Naive thymus-derived CD4-positive, alpha-beta T cell (primary cell): ENCODE measurements at regions not wholly inside any gene's neighbourhood (a gene's known extent, or its start where the extent isn't known, plus 50 kb on each side); places are given as distances from the start of the nearest gene placed in this dataset.

Source experiments
- ATAC-seq: fragments of 150-1000 bp; cut with Tn5 transposase; 2 replicates; pipeline ENCODE4 v1.10.0; 2021; ENCODE audit warnings: mild to moderate bottlenecking, moderate library complexity
- CTCF ChIA-PET: fragments of 350-600 bp; sonication (Branson Sonifier 250); formaldehyde crosslinking; loops from one replicate; lab custom pipeline; 2021; ENCODE audit warnings: antibody characterized with exemption; lab: Charles Lee
- POLR2A ChIA-PET: fragments of 350-600 bp; sonication (Branson Sonifier 250); formaldehyde crosslinking; loops from one replicate; lab custom pipeline; 2021; ENCODE audit warnings: antibody characterized with exemption, inconsistent platforms; lab: Charles Lee
- DNase-seq, 9 donors: peaks; one replicate each; pipeline versions ENCODE4 v3.0.0 to v3.0.0-alpha.2; 2020 to 2022; ENCODE audit warnings: mixed read lengths in 1 of 9
- H3K27ac ChIP-seq: one replicate; pipeline ENCODE4 v1.7.0; 2013; ENCODE audit warnings: mild to moderate bottlenecking, low read depth, low read length, moderate library complexity
- H3K27me3 ChIP-seq, 2 donors: one replicate each; pipeline ENCODE4 v1.7.0; 2013; ENCODE audit warnings: low read length in 2 of 2, mild to moderate bottlenecking in 2 of 2, moderate library complexity in 2 of 2; ENCODE audit not compliant: control insufficient read depth in 2 of 2, insufficient read depth in 2 of 2
- H3K36me3 ChIP-seq, 3 experiments: 1 replicate in 2 of 3; 2 replicates in 1 of 3; pipeline ENCODE4 v1.7.0; 2013; ENCODE audit warnings: low read length in 3 of 3, mild to moderate bottlenecking in 3 of 3, moderate library complexity in 1 of 3; ENCODE audit not compliant: insufficient read depth in 3 of 3, control insufficient read depth in 2 of 3
- H3K4me1 ChIP-seq, 2 donors: one replicate each; pipeline ENCODE4 v1.7.0; 2013; ENCODE audit warnings: low read length in 2 of 2, mild to moderate bottlenecking in 2 of 2, moderate library complexity in 1 of 2; ENCODE audit not compliant: control insufficient read depth in 2 of 2, insufficient read depth in 2 of 2
- H3K4me3 ChIP-seq: 2 replicates; pipeline ENCODE4 v1.7.0; 2013; ENCODE audit warnings: mild to moderate bottlenecking, low read length
- H3K9me3 ChIP-seq, 3 experiments: 1 replicate in 2 of 3; 2 replicates in 1 of 3; pipeline ENCODE4 v1.7.0; 2013; ENCODE audit warnings: low read length in 3 of 3; ENCODE audit not compliant: control insufficient read depth in 2 of 3
- H3K27ac Mint-ChIP-seq, 9 donors: one replicate each; pipeline ENCODE4 v1.8.0; 2020 to 2022; ENCODE audit warnings: mixed read lengths in 9 of 9, mild to moderate bottlenecking in 8 of 9, moderate library complexity in 5 of 9, inconsistent platforms in 2 of 9
- H3K27me3 Mint-ChIP-seq, 5 donors: one replicate each; pipeline ENCODE4 v1.8.0; 2021 to 2022; ENCODE audit warnings: mixed read lengths in 5 of 5, mild to moderate bottlenecking in 1 of 5
- H3K36me3 Mint-ChIP-seq, 5 donors: one replicate each; pipeline ENCODE4 v1.8.0; 2020 to 2022; ENCODE audit warnings: mixed read lengths in 5 of 5, mild to moderate bottlenecking in 3 of 5, inconsistent platforms in 1 of 5
- H3K4me1 Mint-ChIP-seq, 7 donors: one replicate each; pipeline ENCODE4 v1.8.0; 2020 to 2022; ENCODE audit warnings: mixed read lengths in 7 of 7, mild to moderate bottlenecking in 3 of 7, inconsistent platforms in 1 of 7
- H3K4me3 Mint-ChIP-seq, 10 donors: one replicate each; pipeline ENCODE4 v1.8.0; 2020 to 2022; ENCODE audit warnings: mild to moderate bottlenecking in 10 of 10, mixed read lengths in 10 of 10, moderate library complexity in 6 of 10, inconsistent platforms in 2 of 10
- H3K9me3 Mint-ChIP-seq, 11 donors: one replicate each; pipeline ENCODE4 v1.8.0; 2020 to 2022; ENCODE audit warnings: mixed read lengths in 11 of 11, mild to moderate bottlenecking in 4 of 11, inconsistent platforms in 1 of 11, moderate library complexity in 1 of 11
- intact Hi-C, 2 donors: fragments of 100-400 bp; cut with micrococcal nuclease; formaldehyde crosslinking; loops; one replicate each; pipeline ENCODE4 v1.15.1; 2023

DNA sequence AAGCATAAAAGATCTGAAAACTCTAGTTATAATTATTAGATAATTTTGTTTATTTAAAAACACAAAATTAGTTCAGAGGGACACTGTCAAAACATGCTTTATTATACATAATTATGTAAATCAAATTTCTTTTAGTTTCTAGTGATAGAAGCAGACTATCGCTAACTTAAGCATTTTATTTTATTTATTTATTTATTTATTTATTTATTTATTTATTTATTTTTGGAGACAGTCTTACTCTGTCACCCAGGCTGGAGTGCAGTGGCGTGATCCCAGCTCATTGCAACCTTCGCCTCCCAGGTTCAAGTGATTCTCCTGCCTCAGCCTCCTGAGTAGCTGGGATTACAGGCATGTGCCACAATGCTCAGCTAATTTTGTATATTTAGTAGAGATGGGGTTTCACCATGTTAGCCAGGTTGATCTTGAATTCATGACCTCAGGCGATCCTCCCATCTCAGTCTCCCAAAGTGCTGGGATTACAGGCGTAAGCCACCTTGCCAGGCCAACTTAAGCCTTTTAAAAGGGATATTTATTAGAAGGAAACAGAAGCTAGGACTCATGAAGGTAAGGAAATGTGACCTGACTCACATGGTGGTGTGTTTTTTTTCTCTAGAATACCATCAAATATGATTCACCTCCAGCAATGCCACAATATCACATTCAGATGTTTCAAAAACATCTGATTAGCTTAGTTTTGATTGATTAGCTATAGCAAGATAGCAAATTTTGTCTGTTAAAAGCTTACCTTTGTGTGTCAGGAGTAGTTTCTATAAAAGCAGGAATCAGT is 1357.4 kb upstream of the ADGRL4 start:
- Histone ChIP-seq H3K9me3 (no peaks in the 10 kb centered on the region), H3K27ac (no peak overlapping the region), H3K27me3 (no peaks in the 10 kb centered on the region), H3K4me3 (no peak overlapping the region), H3K36me3 (no peaks in the 10 kb centered on the region), H3K4me1 (no peaks in the 10 kb centered on the region)
- Mint-ChIP-seq H3K9me3 (peaks cover 3 to 31% (median 8%) of the 10 kb centered on the region in 11 donors), H3K27me3 (no peaks in the 10 kb centered on the region), H3K4me1 (no peaks in the 10 kb centered on the region), H3K27ac (no peak overlapping the region), H3K4me3 (no peak overlapping the region), H3K36me3 (no peaks in the 10 kb centered on the region)
- POLR2A ChIA-PET: interaction anchor here (0.6 kb wide), 1 partner anchor 232 kb away, joined by 3 read pairs; no protein-coding TSS in a partner anchor
- intact Hi-C loops: no loop called here
- CTCF ChIA-PET: no interaction called here
- DNase-seq (no peak), ATAC-seq (no peak)

DNA sequence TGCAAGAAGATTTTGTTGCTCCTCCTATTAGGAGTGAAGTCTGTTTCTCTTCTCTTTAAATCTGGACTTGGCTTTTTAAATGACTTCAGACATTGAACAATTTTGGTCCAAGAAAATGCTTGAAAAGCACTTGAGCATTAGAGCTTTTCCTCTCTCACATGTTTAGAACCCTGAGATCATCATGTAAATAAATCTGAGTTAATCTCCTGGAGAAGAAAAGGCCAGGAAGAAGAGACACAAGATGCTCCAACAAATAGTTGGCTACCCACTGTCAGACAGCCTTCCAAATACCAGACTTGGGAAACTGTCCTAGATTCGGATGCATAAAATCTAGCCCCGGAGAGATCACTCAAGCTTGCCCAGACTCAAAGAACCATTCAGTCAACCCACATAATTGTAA is 1353.1 kb upstream of the ADGRL4 start:
- Histone ChIP-seq H3K36me3 (no peaks in the 10 kb centered on the region), H3K4me1 (no peaks in the 10 kb centered on the region), H3K4me3 (no peak overlapping the region), H3K27me3 (no peaks in the 10 kb centered on the region), H3K27ac (no peak overlapping the region), H3K9me3 (no peaks in the 10 kb centered on the region)
- Mint-ChIP-seq H3K4me1 (no peaks in the 10 kb centered on the region), H3K9me3 (peaks cover 2 to 35% (median 9%) of the 10 kb centered on the region in 11 donors), H3K36me3 (no peaks in the 10 kb centered on the region), H3K4me3 (no peak overlapping the region), H3K27ac (no peak overlapping the region), H3K27me3 (no peaks in the 10 kb centered on the region)
- POLR2A ChIA-PET: no interaction called here
- intact Hi-C loops: no loop called here
- CTCF ChIA-PET: no interaction called here
- no peak for ATAC-seq
- no peak for DNase-seq

DNA sequence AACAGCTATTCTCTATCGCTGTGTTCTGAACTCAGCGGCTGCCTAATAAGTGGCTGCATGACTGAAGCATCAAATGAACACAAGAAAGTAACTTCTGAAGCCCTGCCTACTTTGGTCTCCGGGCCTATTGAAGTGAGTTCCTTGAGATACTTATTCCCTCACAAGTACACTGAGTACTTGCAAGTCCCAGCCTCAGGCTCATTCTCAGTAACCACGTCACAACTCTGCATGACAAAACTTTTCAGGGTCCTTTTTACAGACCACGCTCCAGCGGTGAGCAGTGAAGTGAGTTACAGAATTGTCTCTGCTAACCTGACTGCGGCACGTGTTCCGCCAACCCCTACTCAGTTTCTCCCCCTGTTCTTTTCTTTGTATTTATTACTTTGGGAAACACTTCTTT is 1342.7 kb upstream of the ADGRL4 start:
- ATAC-seq (no peak), DNase-seq (no peak)
- POLR2A ChIA-PET: no interaction called here
- Mint-ChIP-seq H3K27ac (no peak overlapping the region), H3K27me3 (no peaks in the 10 kb centered on the region), H3K4me1 (no peaks in the 10 kb centered on the region), H3K9me3 (peaks cover 0 to 14% (median 4%) of the 10 kb centered on the region in 11 donors), H3K36me3 (no peaks in the 10 kb centered on the region), H3K4me3 (no peak overlapping the region)
- no peak overlapping the region for H3K27ac ChIP-seq
- CTCF ChIA-PET: no interaction called here
- H3K4me3 ChIP-seq: no peak overlapping the region
- intact Hi-C loops: no loop called here
- no peaks in the 10 kb centered on the region for H3K9me3 ChIP-seq
- H3K36me3 ChIP-seq: no peaks in the 10 kb centered on the region
- H3K27me3 ChIP-seq: no peaks in the 10 kb centered on the region
- no peaks in the 10 kb centered on the region for H3K4me1 ChIP-seq

DNA sequence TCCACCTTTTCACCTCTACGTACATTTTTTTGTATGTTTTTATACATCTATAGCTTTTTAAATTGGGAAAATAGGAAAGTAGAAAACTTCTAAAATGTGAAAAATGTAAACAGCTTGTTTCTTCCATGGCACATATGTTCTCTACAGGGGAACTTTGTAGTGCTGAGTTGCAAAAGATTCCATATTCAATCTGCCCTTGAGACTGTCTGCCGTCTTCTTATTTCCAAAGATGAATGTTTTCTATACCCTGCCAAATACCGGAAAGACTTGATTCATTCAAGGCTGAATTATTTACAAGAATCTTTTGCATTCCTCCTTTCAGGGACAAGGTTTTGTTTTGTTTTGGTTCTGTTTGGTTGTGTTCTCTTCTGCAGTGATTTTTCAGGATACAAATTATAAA is 1334.5 kb upstream of the ADGRL4 start:
- Histone ChIP-seq H3K27me3 (no peaks in the 10 kb centered on the region), H3K36me3 (no peaks in the 10 kb centered on the region), H3K9me3 (peaks cover 0 to 5% (median 0%) of the 10 kb centered on the region in 3 experiments), H3K27ac (no peak overlapping the region), H3K4me3 (no peak overlapping the region), H3K4me1 (no peaks in the 10 kb centered on the region)
- POLR2A ChIA-PET: no interaction called here
- CTCF ChIA-PET: no interaction called here
- Mint-ChIP-seq H3K27ac (no peak overlapping the region), H3K9me3 (peaks cover 0 to 20% (median 16%) of the 10 kb centered on the region in 11 donors), H3K4me3 (no peak overlapping the region), H3K36me3 (peaks cover 0 to 4% (median 0%) of the 10 kb centered on the region in 5 donors), H3K4me1 (no peaks in the 10 kb centered on the region), H3K27me3 (no peaks in the 10 kb centered on the region)
- ATAC-seq (no peak), DNase-seq (no peak)
- intact Hi-C loops: no loop called here

DNA sequence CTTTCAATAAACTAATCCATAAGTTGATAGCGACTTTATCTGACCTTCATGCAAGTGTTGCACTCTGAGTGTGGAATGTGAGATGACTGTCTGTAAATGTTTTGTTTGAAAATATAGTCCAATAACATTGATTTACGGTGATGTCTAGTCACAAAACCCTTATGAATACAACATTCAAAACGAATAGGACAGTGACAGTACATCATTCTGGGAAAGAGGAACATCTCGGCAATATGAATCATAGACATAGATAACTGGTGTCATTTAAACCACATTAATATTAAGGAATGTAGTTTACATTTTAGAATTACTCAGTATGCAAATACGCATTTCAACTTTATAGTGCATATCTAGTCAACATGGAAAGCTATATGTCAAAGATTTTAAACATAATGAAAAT is 1311.6 kb upstream of the ADGRL4 start:
- ATAC-seq (no peak), DNase-seq (no peak)
- Mint-ChIP-seq H3K9me3 (peaks cover 0 to 15% (median 0%) of the 10 kb centered on the region in 11 donors), H3K27ac (no peak overlapping the region), H3K4me1 (no peaks in the 10 kb centered on the region), H3K4me3 (no peak overlapping the region), H3K27me3 (no peaks in the 10 kb centered on the region), H3K36me3 (no peaks in the 10 kb centered on the region)
- H3K4me3 ChIP-seq: no peak overlapping the region
- H3K27me3 ChIP-seq: no peaks in the 10 kb centered on the region
- no peak overlapping the region for H3K27ac ChIP-seq
- H3K36me3 ChIP-seq: no peaks in the 10 kb centered on the region
- intact Hi-C loops: no loop called here
- POLR2A ChIA-PET: no interaction called here
- no peaks in the 10 kb centered on the region for H3K9me3 ChIP-seq
- CTCF ChIA-PET: no interaction called here
- no peaks in the 10 kb centered on the region for H3K4me1 ChIP-seq

DNA sequence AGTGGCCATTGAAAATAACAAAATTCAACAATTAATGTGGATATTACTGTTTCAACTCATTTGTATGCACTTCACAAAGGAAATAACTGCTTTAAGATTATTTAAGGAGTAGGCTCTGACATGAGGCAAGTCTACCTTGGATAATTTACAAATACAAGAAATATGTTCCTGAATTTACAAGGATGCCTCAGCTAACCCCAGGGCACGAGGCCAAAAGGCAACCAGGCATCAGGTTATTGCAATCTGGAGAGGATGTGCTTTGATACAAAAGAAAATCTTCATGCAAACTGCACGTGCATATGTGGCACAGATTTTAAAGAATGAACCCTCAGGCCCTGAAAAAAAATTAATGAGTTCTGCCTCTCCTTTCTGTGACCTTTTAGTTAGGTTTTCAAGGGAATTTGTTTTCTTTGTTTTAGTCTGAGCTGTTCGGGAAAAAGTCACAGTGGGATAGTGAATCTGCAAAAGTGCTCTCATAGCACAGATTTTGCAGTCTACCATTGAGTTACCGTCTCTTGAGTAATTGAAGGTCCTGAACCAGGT is 1304.2 kb upstream of the ADGRL4 start:
- Histone ChIP-seq H3K27ac (no peak overlapping the region), H3K4me1 (no peaks in the 10 kb centered on the region), H3K36me3 (no peaks in the 10 kb centered on the region), H3K27me3 (no peaks in the 10 kb centered on the region), H3K9me3 (no peaks in the 10 kb centered on the region), H3K4me3 (no peak overlapping the region)
- no peak for ATAC-seq
- no peak overlapping the region for H3K4me3 Mint-ChIP-seq
- H3K27me3 Mint-ChIP-seq: no peaks in the 10 kb centered on the region
- no peak overlapping the region for H3K27ac Mint-ChIP-seq
- POLR2A ChIA-PET: no interaction called here
- no peaks in the 10 kb centered on the region for H3K4me1 Mint-ChIP-seq
- H3K36me3 Mint-ChIP-seq: no peaks in the 10 kb centered on the region
- DNase-seq: no peak
- H3K9me3 Mint-ChIP-seq: peaks cover 0 to 13% (median 0%) of the 10 kb centered on the region in 11 donors
- intact Hi-C loops: no loop called here
- CTCF ChIA-PET: no interaction called here

DNA sequence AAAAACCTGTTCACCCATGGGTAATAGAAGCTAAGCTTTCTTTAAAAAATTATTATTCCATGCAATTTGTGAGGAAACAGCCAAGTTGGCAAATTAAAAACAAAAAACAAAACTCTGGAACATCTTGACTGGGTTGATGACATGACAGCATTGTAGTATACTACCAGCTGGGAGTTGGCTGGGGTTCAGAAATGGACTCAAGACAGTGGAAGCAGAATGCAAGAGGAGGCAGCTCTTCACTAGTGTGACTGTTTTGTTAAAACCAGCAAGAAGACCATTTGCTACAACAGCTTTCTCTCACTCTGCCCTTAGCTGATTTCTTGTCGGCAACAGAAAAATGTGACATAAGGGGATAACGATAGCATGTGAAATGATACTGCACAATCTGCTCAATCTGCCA is 1298.9 kb upstream of the ADGRL4 start:
- intact Hi-C loops: no loop called here
- CTCF ChIA-PET: no interaction called here
- H3K4me1 Mint-ChIP-seq: no peaks in the 10 kb centered on the region
- DNase-seq (no peak), ATAC-seq (no peak)
- Histone ChIP-seq H3K4me3 (no peak overlapping the region), H3K4me1 (no peaks in the 10 kb centered on the region), H3K27me3 (no peaks in the 10 kb centered on the region), H3K9me3 (peaks cover 0 to 3% (median 0%) of the 10 kb centered on the region in 3 experiments), H3K27ac (no peak overlapping the region), H3K36me3 (no peaks in the 10 kb centered on the region)
- no peaks in the 10 kb centered on the region for H3K36me3 Mint-ChIP-seq
- no peak overlapping the region for H3K4me3 Mint-ChIP-seq
- no peak overlapping the region for H3K27ac Mint-ChIP-seq
- POLR2A ChIA-PET: no interaction called here
- H3K9me3 Mint-ChIP-seq: peaks cover 0 to 5% (median 2%) of the 10 kb centered on the region in 11 donors
- no peaks in the 10 kb centered on the region for H3K27me3 Mint-ChIP-seq
